A549 (cell line): ENCODE measurements at regions not wholly inside any gene's neighbourhood (a gene's known extent, or its start where the extent isn't known, plus 50 kb on each side); places are given as distances from the start of the nearest gene placed in this dataset.

Experiments
- ATAC-seq, 2 experiments: fragments of 200-7000 bp in 1 of 2; fragments of >200 bp in 1 of 2; cut with Nextera tagmentation in 1 of 2; cut with Tn5 transposase in 1 of 2; 3 replicates each; pipeline versions ENCODE4 v1.8.0 to v1.9.1; 2018 to 2020; ENCODE audit warnings: mild to moderate bottlenecking in 1 of 2, moderate library complexity in 1 of 2
- CTCF ChIA-PET: fragments of 300-600 bp; sonication (Branson Sonifier 250); formaldehyde crosslinking; extraction: SDS; loops from one replicate; lab custom pipeline; 2021; ENCODE audit warnings: antibody characterized with exemption, inconsistent platforms; lab: Yijun Ruan, JAX
- POLR2A ChIA-PET: fragments of 350-600 bp; formaldehyde crosslinking; extraction: SDS; loops from one replicate; lab custom pipeline; 2021; ENCODE audit warnings: antibody characterized with exemption, inconsistent platforms; lab: Yijun Ruan, JAX
- DNase-seq, 2 experiments: peaks; one replicate each; pipeline versions ENCODE4 v3.0.0 to v3.0.0-alpha.2; 2011 to 2016; ENCODE audit warnings: low read depth in 1 of 2, low spot score in 1 of 2
- FAIRE-seq: peaks from 2 replicates; lab custom pipeline; 2011; peaks lifted over from hg19 to GRCh38; lab: Jason Lieb, UNC
- H3K27ac ChIP-seq, 2 experiments: fragments of >200 bp; sonication (Bioruptor Twin); formaldehyde crosslinking; 3 replicates each; pipeline ENCODE4 v1.5.1; 2016 to 2017
- H3K4me1 ChIP-seq: fragments of >200 bp; sonication (Bioruptor Twin); formaldehyde crosslinking; 3 replicates; pipeline ENCODE4 v1.6.1; 2016
- H3K4me2 ChIP-seq: fragments of >200 bp; sonication (Bioruptor Twin); formaldehyde crosslinking; 3 replicates; pipeline ENCODE4 v1.6.1; 2016
- H3K4me3 ChIP-seq: fragments of >200 bp; sonication (Bioruptor Twin); formaldehyde crosslinking; 3 replicates; pipeline ENCODE4 v1.5.1; 2016
- H3K9me3 ChIP-seq: fragments of >200 bp; sonication (Bioruptor Twin); formaldehyde crosslinking; 3 replicates; pipeline ENCODE4 v1.6.1; 2016
- CBX8 ChIP-seq: fragments of 200-600 bp; sonication (generic); IDR thresholded peaks from 2 replicates; pipeline ENCODE4 v1.6.1; 2016
- CHD2 ChIP-seq: fragments of 150-350 bp; IDR thresholded peaks from 2 replicates; pipeline ENCODE4 v1.6.1; 2014; ENCODE audit warnings: low read length; ENCODE audit not compliant: partially characterized antibody
- EHMT2 ChIP-seq: fragments of 200-600 bp; sonication (generic); IDR thresholded peaks from 2 replicates; pipeline ENCODE4 v1.6.1; 2016; ENCODE audit warnings: antibody characterized with exemption, low read depth, mild to moderate bottlenecking, moderate library complexity
- EP300 ChIP-seq, 2 experiments: fragments of >200 bp; sonication (Bioruptor Twin); formaldehyde crosslinking; IDR thresholded peaks; 2 replicates in 1 of 2; 3 replicates in 1 of 2; pipeline ENCODE4 v1.6.1; 2016 to 2017
- HES2 ChIP-seq: fragments of >200 bp; sonication (Bioruptor Twin); formaldehyde crosslinking; IDR thresholded peaks from 2 replicates; pipeline ENCODE4 v1.6.1; 2016
- HEYL ChIP-seq: fragments of 250-450 bp; sonication (Bioruptor Pico); IDR thresholded peaks from 2 replicates; pipeline ENCODE4 v1.8.0; 2021; ENCODE audit warnings: mild to moderate bottlenecking, moderate library complexity
- HOXA7 ChIP-seq: fragments of 250-450 bp; sonication (Bioruptor Pico); IDR thresholded peaks from 2 replicates; pipeline ENCODE4 v1.5.0; 2020; ENCODE audit warnings: mild to moderate bottlenecking, moderate library complexity
- HOXB5 ChIP-seq: fragments of 250-450 bp; sonication (Bioruptor Pico); IDR thresholded peaks from 2 replicates; pipeline ENCODE4 v1.5.0; 2020; ENCODE audit warnings: mild to moderate bottlenecking, moderate library complexity
- KDM5A ChIP-seq: fragments of 200-600 bp; sonication (generic); IDR thresholded peaks from 2 replicates; pipeline ENCODE4 v1.6.1; 2016; ENCODE audit warnings: antibody characterized with exemption, mild to moderate bottlenecking
- MAFK ChIP-seq: fragments of 450-650 bp; IDR thresholded peaks from 2 replicates; pipeline ENCODE4 v1.6.1; 2014; ENCODE audit not compliant: partially characterized antibody
- NFE2L2 ChIP-seq: fragments of 150-350 bp; conservative IDR thresholded peaks from 2 replicates; pipeline ENCODE4 v1.6.1; 2014; ENCODE audit warnings: low read length
- NPAS2 ChIP-seq: fragments of 250-450 bp; sonication (Bioruptor Pico); IDR thresholded peaks from 2 replicates; pipeline ENCODE4 v1.8.0; 2022; ENCODE audit warnings: mild to moderate bottlenecking, moderate library complexity, borderline replicate concordance
- NR3C1 ChIP-seq: fragments of >200 bp; sonication (Bioruptor Twin); formaldehyde crosslinking; IDR thresholded peaks from 3 replicates; pipeline ENCODE4 v1.6.1; 2017
- PHF8 ChIP-seq: fragments of 200-600 bp; sonication (generic); IDR thresholded peaks from 2 replicates; pipeline ENCODE4 v1.6.1; 2016; ENCODE audit warnings: low read depth, mild to moderate bottlenecking, antibody characterized with exemption, moderate library complexity, borderline replicate concordance
- ZFP36 ChIP-seq: fragments of 450-650 bp; IDR thresholded peaks from 2 replicates; pipeline ENCODE4 v1.6.1; 2014; ENCODE audit warnings: borderline replicate concordance; ENCODE audit not compliant: partially characterized antibody
- WGBS: methylation state at CpG from one replicate; pipeline ENCODE4 v1.1.6; 2017; ENCODE audit errors: missing lambda C conversion rate; 5-methylcytosine and 5-hydroxymethylcytosine counted together

GRCh38 chr5:77832938-77833337 lies 56.8 kb upstream of the TBCA start:
- TF ChIP-seq NR3C1 (no peak), NFE2L2 (no peak), HES2 (no peak)
- H3K4me3 ChIP-seq: no peak overlapping the region
- no peak overlapping the region for H3K27ac ChIP-seq
- H3K9me3 ChIP-seq: no peaks in the 10 kb centered on the region
- WGBS: 72% methylated on average over 3 of the region's 3 CpGs
- ChIA-PET CTCF (no interaction called here), POLR2A (no interaction called here)
- DNase-seq (no peak), ATAC-seq (no peak), FAIRE-seq (no peak)
- H3K4me1 ChIP-seq: no peaks in the 10 kb centered on the region
- no peak overlapping the region for H3K4me2 ChIP-seq

- no peak for DNase-seq
- CTCF ChIA-PET: no interaction called here
- Histone ChIP-seq H3K4me1 (no peaks in the 10 kb centered on the region), H3K4me3 (no peak overlapping the region), H3K27ac (no peak overlapping the region), H3K4me2 (no peak overlapping the region), H3K9me3 (no peaks in the 10 kb centered on the region)
- no peak for ATAC-seq
- POLR2A ChIA-PET: no interaction called here
- FAIRE-seq: no peak
- WGBS: 43% methylated on average over 5 of the region's 5 CpGs
- TF ChIP-seq MAFK: peak; percentile 47
- TF ChIP-seq CBX8: no peak
- no peak for TF ChIP-seq PHF8
Measured at GRCh38 chr5:77832166-77832770, 56.1 kb upstream of the TBCA start.

GRCh38 chr5:77828445-77828844 lies 52.3 kb upstream of the TBCA start:
- H3K27ac ChIP-seq: no peak overlapping the region
- peak in 1 of 2 experiments; percentile 9 for DNase-seq
- TF ChIP-seq EP300 (IDR thresholded peaks at IDR 0.05): no peak
- TF ChIP-seq CHD2: no peak
- TF ChIP-seq ZFP36: no peak
- TF ChIP-seq HOXA7 (CRISPR knock-in tag): no peak
- no peak for TF ChIP-seq KDM5A
- no peak for TF ChIP-seq NPAS2 (CRISPR knock-in tag)
- no peak for TF ChIP-seq HOXB5
- no peak for TF ChIP-seq HEYL (CRISPR knock-in tag)
- no peak for TF ChIP-seq EHMT2
- TF ChIP-seq, all 56 proteins: peak for 0
- H3K4me2 ChIP-seq: no peak overlapping the region
- H3K4me1 ChIP-seq: no peaks in the 10 kb centered on the region
- H3K4me3 ChIP-seq: no peak overlapping the region
- ChIA-PET POLR2A (no interaction called here), CTCF (interaction anchor here (1.2 to 1.3 kb wide), 2 partner anchors 9 to 22 kb away, joined by 3 to 4 read pairs; no protein-coding TSS in a partner anchor)
- no peaks in the 10 kb centered on the region for H3K9me3 ChIP-seq
- no peak for FAIRE-seq
- 48% methylated on average over 3 of the region's 3 CpGs for WGBS
- ATAC-seq: 0 out of 6 replicates have a peak, but pooled peaks of 1 of the 2 experiments have one; percentile 27
